A673 (cell line): ENCODE measurements at regions not wholly inside any gene's neighbourhood (a gene's known extent, or its start where the extent isn't known, plus 50 kb on each side); places are given as distances from the start of the nearest gene placed in this dataset.

Experiments
- BruUV-seq: library from RNA; stranded (reverse); fragments of 400-500 nt; replicated peaks from 2 replicates; lab custom pipeline; 2021; lab: Mats Ljungman, UMichigan
- CTCF ChIA-PET: fragments of 300-600 bp; sonication (Branson Sonifier 250); formaldehyde crosslinking; loops from one replicate; lab custom pipeline; 2022; ENCODE audit warnings: antibody characterized with exemption; lab: Charles Lee
- POLR2A ChIA-PET: fragments of 300-600 bp; sonication (Branson Sonifier 250); formaldehyde crosslinking; loops from one replicate; lab custom pipeline; 2022; ENCODE audit warnings: antibody characterized with exemption; ENCODE audit not compliant: low non-redundant PET; lab: Charles Lee
- DNase-seq: peaks from one replicate; pipeline ENCODE4 v3.0.0-alpha.2; 2015; ENCODE audit warnings: low spot score
- H3K27ac ChIP-seq: fragments of 200-600 bp; sonication (generic); 2 replicates; pipeline ENCODE4 v1.5.1; 2016; ENCODE audit warnings: mixed run types, low read depth, mild to moderate bottlenecking, mixed read lengths, antibody characterized with exemption, low read length; ENCODE audit not compliant: poor library complexity, severe bottlenecking
- H3K27me3 ChIP-seq: fragments of 200-600 bp; sonication (generic); replicated peaks from 2 replicates; pipeline ENCODE4 v1.6.1; 2017; ENCODE audit warnings: mixed run types, low read depth, mild to moderate bottlenecking, mixed read lengths, antibody characterized with exemption, low read length; ENCODE audit not compliant: insufficient read depth, poor library complexity
- H3K36me3 ChIP-seq: fragments of 200-600 bp; sonication (generic); 2 replicates; pipeline ENCODE4 v1.6.1; 2016; ENCODE audit warnings: mixed run types, mild to moderate bottlenecking, mixed read lengths, antibody characterized with exemption, low read length; ENCODE audit not compliant: insufficient read depth, poor library complexity, severe bottlenecking
- H3K4me1 ChIP-seq: fragments of 200-600 bp; sonication (generic); 2 replicates; pipeline ENCODE4 v1.6.1; 2017; ENCODE audit warnings: mixed run types, mild to moderate bottlenecking, mixed read lengths, antibody characterized with exemption, low read length; ENCODE audit not compliant: insufficient read depth, poor library complexity, severe bottlenecking
- H3K4me3 ChIP-seq: fragments of 200-600 bp; sonication (generic); 2 replicates; pipeline ENCODE4 v1.5.1; 2016; ENCODE audit warnings: low read depth, mixed run types, mild to moderate bottlenecking, mixed read lengths, low read length; ENCODE audit not compliant: poor library complexity, severe bottlenecking
- H3K9me3 ChIP-seq: fragments of 200-600 bp; sonication (generic); 2 replicates; pipeline ENCODE4 v1.6.1; 2016; ENCODE audit warnings: mixed run types, low read depth, mild to moderate bottlenecking, mixed read lengths, antibody characterized with exemption, low read length; ENCODE audit not compliant: poor library complexity, severe bottlenecking
- EZH2 ChIP-seq: fragments of 200-600 bp; sonication (generic); IDR thresholded peaks from 2 replicates; pipeline ENCODE4 v1.6.1; 2017; ENCODE audit warnings: borderline replicate concordance, low read depth, mild to moderate bottlenecking, mixed read lengths, antibody characterized with exemption, low read length; ENCODE audit not compliant: poor library complexity, severe bottlenecking
- intact Hi-C: fragments of 100-400 bp; cut with micrococcal nuclease; formaldehyde crosslinking; loops from one replicate; pipeline ENCODE4 v1.10.0; 2022; ENCODE audit not compliant: unreplicated experiment
- TF ChIP-seq, protein P1 (sequence below): fragments of 300-800, 200-600 bp; sonication (generic); conservative IDR thresholded peaks from 2 replicates; pipeline ENCODE4 v1.5.1; 2017; ENCODE audit warnings: low read depth, mild to moderate bottlenecking, antibody characterized with exemption, low read length, moderate library complexity, mixed read lengths

DNA sequence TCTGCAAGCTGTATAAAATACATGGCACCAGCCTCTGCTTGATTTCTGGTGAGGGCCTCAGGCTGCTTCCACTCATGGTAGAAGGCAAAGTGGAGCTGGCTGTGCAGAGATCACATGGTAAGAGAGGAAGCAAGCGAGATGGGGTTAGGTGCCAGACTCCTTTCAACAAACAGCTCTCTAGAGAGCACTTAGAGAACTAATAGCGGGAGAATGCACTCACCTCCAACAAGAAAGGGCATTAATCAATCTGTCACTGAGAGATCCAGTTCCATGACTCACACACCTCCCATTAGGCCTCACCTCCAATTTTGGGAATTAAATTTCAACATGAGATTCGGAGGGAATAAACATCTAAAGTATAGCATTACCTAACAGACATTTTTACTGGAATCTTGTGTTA lies 644.1 kb upstream of the ARRDC4 start:
- CTCF ChIA-PET = no interaction called here
- Histone ChIP-seq H3K4me3 (no peak overlapping the region), H3K36me3 (no peaks in the 10 kb centered on the region), H3K27me3 (no peaks in the 10 kb centered on the region), H3K27ac (no peak overlapping the region), H3K4me1 (peaks cover 20% of the 10 kb centered on the region), H3K9me3 (no peaks in the 10 kb centered on the region)
- no TSS peak for BruUV-seq
- TF ChIP-seq EZH2 = no peak
- TF ChIP-seq, protein P1, sequence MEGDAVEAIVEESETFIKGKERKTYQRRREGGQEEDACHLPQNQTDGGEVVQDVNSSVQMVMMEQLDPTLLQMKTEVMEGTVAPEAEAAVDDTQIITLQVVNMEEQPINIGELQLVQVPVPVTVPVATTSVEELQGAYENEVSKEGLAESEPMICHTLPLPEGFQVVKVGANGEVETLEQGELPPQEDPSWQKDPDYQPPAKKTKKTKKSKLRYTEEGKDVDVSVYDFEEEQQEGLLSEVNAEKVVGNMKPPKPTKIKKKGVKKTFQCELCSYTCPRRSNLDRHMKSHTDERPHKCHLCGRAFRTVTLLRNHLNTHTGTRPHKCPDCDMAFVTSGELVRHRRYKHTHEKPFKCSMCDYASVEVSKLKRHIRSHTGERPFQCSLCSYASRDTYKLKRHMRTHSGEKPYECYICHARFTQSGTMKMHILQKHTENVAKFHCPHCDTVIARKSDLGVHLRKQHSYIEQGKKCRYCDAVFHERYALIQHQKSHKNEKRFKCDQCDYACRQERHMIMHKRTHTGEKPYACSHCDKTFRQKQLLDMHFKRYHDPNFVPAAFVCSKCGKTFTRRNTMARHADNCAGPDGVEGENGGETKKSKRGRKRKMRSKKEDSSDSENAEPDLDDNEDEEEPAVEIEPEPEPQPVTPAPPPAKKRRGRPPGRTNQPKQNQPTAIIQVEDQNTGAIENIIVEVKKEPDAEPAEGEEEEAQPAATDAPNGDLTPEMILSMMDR = no peak
- DNase-seq = peak; percentile 7
- POLR2A ChIA-PET = no interaction called here
- intact Hi-C loops = no loop called here

DNA sequence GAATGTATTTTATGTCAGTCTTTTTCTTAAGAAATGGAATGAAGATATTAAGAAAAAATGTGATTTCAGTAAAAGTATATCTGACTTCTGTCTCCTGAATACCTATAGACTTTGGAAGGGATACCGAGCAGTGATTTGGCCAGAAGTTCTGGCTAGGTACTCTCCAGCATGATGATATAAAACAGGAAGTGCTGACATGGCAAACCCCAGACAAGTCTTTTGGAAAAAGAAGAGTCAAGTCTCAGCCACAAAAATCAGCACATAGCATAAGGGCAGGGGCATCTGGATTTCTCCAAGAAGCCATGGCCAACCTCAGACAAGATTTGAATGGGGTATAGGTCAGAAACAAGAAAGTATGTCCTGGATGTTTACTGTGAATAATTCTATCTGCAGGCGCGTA lies 643.3 kb upstream of the ARRDC4 start:
- TF ChIP-seq, protein P1 = no peak
- TF ChIP-seq EZH2 = no peak
- intact Hi-C loops = no loop called here
- Histone ChIP-seq H3K36me3 (no peaks in the 10 kb centered on the region), H3K4me1 (peaks cover 20% of the 10 kb centered on the region), H3K27me3 (no peaks in the 10 kb centered on the region), H3K4me3 (no peak overlapping the region), H3K27ac (no peak overlapping the region), H3K9me3 (no peaks in the 10 kb centered on the region)
- POLR2A ChIA-PET = no interaction called here
- no TSS peak for BruUV-seq
- DNase-seq = no peak
- CTCF ChIA-PET = no interaction called here

DNA sequence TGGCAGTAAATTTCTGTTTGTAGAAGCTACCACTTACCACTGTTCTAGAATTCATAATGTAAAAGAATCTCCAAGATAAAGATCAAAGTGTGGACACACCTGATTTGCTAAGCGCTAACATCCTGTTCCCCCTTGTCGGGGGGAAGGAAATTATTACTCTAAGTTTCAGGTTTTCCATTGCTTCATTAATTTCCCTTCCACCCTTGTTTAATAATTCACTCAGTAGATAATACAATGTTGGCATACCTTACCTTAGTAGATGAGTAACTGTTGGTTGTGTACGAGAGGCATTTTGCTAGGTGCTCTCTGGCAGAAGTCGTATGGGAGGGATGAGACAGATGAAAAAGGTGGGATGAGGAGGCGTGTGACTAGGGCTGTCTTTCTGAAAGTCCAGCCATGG lies 641.2 kb upstream of the ARRDC4 start:
- BruUV-seq = no TSS peak
- ChIA-PET CTCF (no interaction called here), POLR2A (no interaction called here)
- H3K36me3 ChIP-seq = no peaks in the 10 kb centered on the region
- DNase-seq = no peak
- peaks cover 20% of the 10 kb centered on the region for H3K4me1 ChIP-seq
- H3K4me3 ChIP-seq = no peak overlapping the region
- TF ChIP-seq, protein P1 = no peak
- TF ChIP-seq EZH2 = no peak
- intact Hi-C loops = no loop called here
- H3K27ac ChIP-seq = no peak overlapping the region
- H3K9me3 ChIP-seq = no peaks in the 10 kb centered on the region
- H3K27me3 ChIP-seq = no peaks in the 10 kb centered on the region
